A673 (cell line): ENCODE measurements at regions not wholly inside any gene's neighbourhood (a gene's known extent, or its start where the extent isn't known, plus 50 kb on each side); places are given as distances from the start of the nearest gene placed in this dataset.
"Not testable (repeated sequence)": the region's sequence is repeated elsewhere in the genome, so short reads cannot be mapped to it uniquely, and the experiment has no call there.

ENCODE experiments used
- BruUV-seq: library from RNA; stranded (reverse); fragments of 400-500 nt; replicated peaks from 2 replicates; lab custom pipeline; 2021; lab: Mats Ljungman, UMichigan
- CTCF ChIA-PET: fragments of 300-600 bp; sonication (Branson Sonifier 250); formaldehyde crosslinking; loops from one replicate; lab custom pipeline; 2022; ENCODE audit warnings: antibody characterized with exemption; lab: Charles Lee
- POLR2A ChIA-PET: fragments of 300-600 bp; sonication (Branson Sonifier 250); formaldehyde crosslinking; loops from one replicate; lab custom pipeline; 2022; ENCODE audit warnings: antibody characterized with exemption; ENCODE audit not compliant: low non-redundant PET; lab: Charles Lee
- DNase-seq: peaks from one replicate; pipeline ENCODE4 v3.0.0-alpha.2; 2015; ENCODE audit warnings: low spot score
- H3K27ac ChIP-seq: fragments of 200-600 bp; sonication (generic); 2 replicates; pipeline ENCODE4 v1.5.1; 2016; ENCODE audit warnings: mixed run types, low read depth, mild to moderate bottlenecking, mixed read lengths, antibody characterized with exemption, low read length; ENCODE audit not compliant: poor library complexity, severe bottlenecking
- H3K27me3 ChIP-seq: fragments of 200-600 bp; sonication (generic); replicated peaks from 2 replicates; pipeline ENCODE4 v1.6.1; 2017; ENCODE audit warnings: mixed run types, low read depth, mild to moderate bottlenecking, mixed read lengths, antibody characterized with exemption, low read length; ENCODE audit not compliant: insufficient read depth, poor library complexity
- H3K36me3 ChIP-seq: fragments of 200-600 bp; sonication (generic); 2 replicates; pipeline ENCODE4 v1.6.1; 2016; ENCODE audit warnings: mixed run types, mild to moderate bottlenecking, mixed read lengths, antibody characterized with exemption, low read length; ENCODE audit not compliant: insufficient read depth, poor library complexity, severe bottlenecking
- H3K4me1 ChIP-seq: fragments of 200-600 bp; sonication (generic); 2 replicates; pipeline ENCODE4 v1.6.1; 2017; ENCODE audit warnings: mixed run types, mild to moderate bottlenecking, mixed read lengths, antibody characterized with exemption, low read length; ENCODE audit not compliant: insufficient read depth, poor library complexity, severe bottlenecking
- H3K4me3 ChIP-seq: fragments of 200-600 bp; sonication (generic); 2 replicates; pipeline ENCODE4 v1.5.1; 2016; ENCODE audit warnings: low read depth, mixed run types, mild to moderate bottlenecking, mixed read lengths, low read length; ENCODE audit not compliant: poor library complexity, severe bottlenecking
- H3K9me3 ChIP-seq: fragments of 200-600 bp; sonication (generic); 2 replicates; pipeline ENCODE4 v1.6.1; 2016; ENCODE audit warnings: mixed run types, low read depth, mild to moderate bottlenecking, mixed read lengths, antibody characterized with exemption, low read length; ENCODE audit not compliant: poor library complexity, severe bottlenecking
- intact Hi-C: fragments of 100-400 bp; cut with micrococcal nuclease; formaldehyde crosslinking; loops from one replicate; pipeline ENCODE4 v1.10.0; 2022; ENCODE audit not compliant: unreplicated experiment

GRCh38 chr18:14262786-14263185 lies 130.6 kb upstream of the ZNF519 start:
- intact Hi-C loops, H3K27me3 ChIP-seq, POLR2A ChIA-PET, H3K27ac ChIP-seq, DNase-seq, H3K4me3 ChIP-seq, H3K36me3 ChIP-seq, H3K4me1 ChIP-seq, BruUV-seq, H3K9me3 ChIP-seq, CTCF ChIA-PET: not testable (repeated sequence)

DNA sequence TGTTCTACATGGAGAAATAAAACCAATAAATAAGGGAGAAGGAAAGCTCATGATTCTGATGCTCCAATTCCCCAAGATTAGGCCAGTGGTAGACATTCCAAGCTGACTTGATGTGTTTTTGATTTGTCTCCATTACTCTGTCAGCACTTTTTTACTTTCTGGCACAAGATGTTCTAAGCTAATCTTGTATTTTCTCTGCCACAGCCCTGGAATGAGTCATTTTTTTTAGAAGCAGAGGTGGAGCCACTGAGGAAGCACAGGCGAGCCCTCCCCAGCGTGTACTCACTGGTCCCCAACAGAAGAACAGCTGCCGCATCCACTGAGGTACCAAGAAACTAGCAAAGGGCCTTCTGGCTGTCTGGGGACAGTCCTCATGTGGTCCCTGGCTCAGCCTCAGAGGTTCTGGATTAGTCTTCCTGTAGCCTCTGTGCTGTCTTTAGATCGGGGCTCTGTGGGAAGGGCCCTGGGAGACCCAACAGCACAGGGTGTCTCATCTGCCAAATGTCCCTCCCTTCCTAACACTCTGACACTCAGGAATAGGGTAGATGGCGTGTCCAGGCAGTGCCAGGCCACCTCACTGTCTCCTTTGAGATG lies 117.9 kb upstream of the ZNF519 start:
- not testable (repeated sequence) for DNase-seq, H3K36me3 ChIP-seq, BruUV-seq

GRCh38 chr18:14239224-14239623 lies 107.0 kb upstream of the ZNF519 start:
- H3K36me3 ChIP-seq, intact Hi-C loops, POLR2A ChIA-PET: not testable (repeated sequence)

More for the DNA sequence above, 117.9 kb upstream of the ZNF519 start:
- H3K4me3 ChIP-seq, H3K27ac ChIP-seq, POLR2A ChIA-PET, intact Hi-C loops, H3K27me3 ChIP-seq, H3K4me1 ChIP-seq, H3K9me3 ChIP-seq, CTCF ChIA-PET: not testable (repeated sequence)

DNA sequence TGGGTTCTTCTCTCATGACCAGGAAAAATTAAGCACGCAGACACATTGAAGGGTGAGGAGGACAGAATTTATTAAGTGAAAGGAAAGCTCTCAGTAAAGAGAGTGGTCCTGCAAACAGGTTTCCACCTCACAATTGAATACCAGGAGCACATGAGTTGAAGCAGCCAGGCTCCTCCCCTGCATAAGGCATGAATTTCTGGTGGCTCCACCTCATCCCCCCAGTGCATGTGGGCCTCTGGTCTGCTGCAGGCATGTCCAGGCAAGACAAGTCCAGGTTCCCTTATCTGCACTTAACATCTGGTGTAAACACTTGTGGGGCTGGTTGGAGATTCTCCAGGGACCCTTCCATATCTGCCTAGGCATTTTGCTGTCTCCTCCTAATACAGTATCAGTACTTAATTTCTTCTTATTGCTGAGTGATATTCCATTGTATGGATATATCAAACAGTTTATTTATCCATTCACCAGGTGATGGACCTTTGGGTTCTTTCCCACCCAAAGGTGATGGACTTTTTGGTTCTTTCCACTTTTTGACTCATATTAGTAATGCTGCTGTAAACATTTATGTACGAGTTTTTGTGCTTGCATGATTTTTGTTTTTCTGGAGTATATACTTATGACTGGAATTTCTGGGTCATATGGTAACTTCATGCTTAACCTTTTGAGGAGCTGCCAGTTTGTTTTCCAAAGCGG lies 104.3 kb upstream of the ZNF519 start:
- POLR2A ChIA-PET, H3K27me3 ChIP-seq, H3K27ac ChIP-seq, H3K4me1 ChIP-seq, DNase-seq, BruUV-seq, CTCF ChIA-PET, H3K4me3 ChIP-seq, intact Hi-C loops, H3K9me3 ChIP-seq, H3K36me3 ChIP-seq: not testable (repeated sequence)

More at GRCh38 chr18:14239224-14239623, 107.0 kb upstream of the ZNF519 start:
- H3K27ac ChIP-seq, H3K9me3 ChIP-seq, DNase-seq, BruUV-seq, CTCF ChIA-PET, H3K4me3 ChIP-seq, H3K4me1 ChIP-seq, H3K27me3 ChIP-seq: not testable (repeated sequence)

- BruUV-seq, H3K27ac ChIP-seq, H3K9me3 ChIP-seq, intact Hi-C loops, POLR2A ChIA-PET, CTCF ChIA-PET, H3K4me3 ChIP-seq, DNase-seq, H3K36me3 ChIP-seq, H3K27me3 ChIP-seq, H3K4me1 ChIP-seq: not testable (repeated sequence)
Observed at GRCh38 chr18:14225286-14225679, 93.0 kb upstream of the ZNF519 start.

DNA sequence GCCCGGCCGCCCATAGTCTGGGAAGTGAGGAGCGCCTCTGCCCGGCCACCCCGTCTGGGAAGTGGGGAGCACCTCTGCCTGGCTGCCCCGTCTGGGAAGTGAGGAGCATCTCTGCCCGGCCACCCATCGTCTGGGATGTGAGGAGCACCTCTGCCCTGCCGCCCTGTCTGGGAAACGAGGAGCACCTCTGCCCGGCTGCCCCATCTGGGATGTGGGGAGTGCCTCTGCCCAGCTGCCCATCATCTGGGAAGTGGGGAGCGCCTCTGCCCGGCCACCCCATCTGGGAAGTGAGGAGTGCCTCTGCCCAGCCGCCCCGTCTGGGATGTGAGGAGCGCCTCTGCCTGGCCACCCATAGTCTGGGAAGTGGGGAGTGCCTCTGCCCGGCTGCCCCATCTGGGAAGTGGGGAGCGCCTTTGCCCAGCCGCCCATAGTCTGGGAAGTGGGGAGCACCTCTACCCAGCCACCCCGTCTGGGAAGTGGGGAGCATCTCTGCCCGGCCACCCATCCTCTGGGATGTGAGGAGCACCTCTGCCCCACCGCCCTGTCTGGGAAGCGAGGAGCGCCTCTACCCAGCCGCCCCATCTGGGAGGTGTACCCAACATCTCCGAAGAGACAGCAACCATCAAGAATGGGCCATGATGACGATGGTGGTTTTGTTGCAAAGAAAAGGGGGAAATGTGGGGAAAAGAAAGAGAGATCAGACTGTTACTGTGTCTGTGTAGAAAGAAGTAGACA lies 92.5 kb upstream of the ZNF519 start:
- CTCF ChIA-PET, H3K27ac ChIP-seq, DNase-seq, intact Hi-C loops, H3K4me3 ChIP-seq, H3K27me3 ChIP-seq, H3K36me3 ChIP-seq, H3K9me3 ChIP-seq, BruUV-seq, H3K4me1 ChIP-seq, POLR2A ChIA-PET: not testable (repeated sequence)

DNA sequence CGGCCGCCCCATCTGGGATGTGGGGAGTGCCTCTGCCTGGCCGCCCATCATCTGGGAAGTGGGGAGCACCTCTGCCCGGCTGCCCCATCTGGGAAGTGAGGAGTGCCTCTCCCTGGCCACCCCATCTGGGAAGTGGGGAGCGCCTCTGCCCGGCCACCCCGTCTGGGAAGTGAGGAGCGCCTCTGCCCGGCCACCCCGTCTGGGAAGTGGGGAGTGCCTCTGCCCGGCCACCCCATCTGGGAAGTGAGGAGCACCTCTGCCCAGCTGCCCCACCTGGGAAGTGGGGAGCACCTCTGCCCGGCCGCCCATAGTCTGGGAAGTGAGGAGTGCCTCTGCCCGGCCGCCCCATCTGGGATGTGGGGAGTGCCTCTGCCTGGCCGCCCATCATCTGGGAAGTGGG lies 91.7 kb upstream of the ZNF519 start:
- CTCF ChIA-PET, DNase-seq, POLR2A ChIA-PET, BruUV-seq, H3K4me1 ChIP-seq, H3K4me3 ChIP-seq, H3K27me3 ChIP-seq, H3K27ac ChIP-seq, H3K36me3 ChIP-seq, intact Hi-C loops, H3K9me3 ChIP-seq: not testable (repeated sequence)
